OCI-LY1 (cell line): ENCODE measurements at regions not wholly inside any gene's neighbourhood (a gene's known extent, or its start where the extent isn't known, plus 50 kb on each side); places are given as distances from the start of the nearest gene placed in this dataset.

Experiments used
- H2AFZ ChIP-seq: fragments of 200-600 bp; sonication (generic), shearing (Covaris generic); 2 replicates; pipeline ENCODE4 v1.6.0; 2014; ENCODE audit warnings: antibody characterized with exemption, mild to moderate bottlenecking, low read length
- H3F3A ChIP-seq: fragments of 200-600 bp; sonication (generic), shearing (Covaris generic); 2 replicates; pipeline ENCODE4 v1.6.0; 2014; ENCODE audit warnings: mild to moderate bottlenecking, antibody characterized with exemption, low read length, moderate library complexity; ENCODE audit not compliant: insufficient read depth
- H3K27ac ChIP-seq: fragments of 200-600 bp; sonication (generic); 2 replicates; pipeline ENCODE4 v1.5.1; 2014; ENCODE audit warnings: low read length, mixed run types, mild to moderate bottlenecking, low read depth; ENCODE audit not compliant: poor library complexity, severe bottlenecking
- H3K27me3 ChIP-seq: fragments of 200-600 bp; sonication (generic); 2 replicates; pipeline ENCODE4 v1.6.0; 2014; ENCODE audit warnings: antibody characterized with exemption, mild to moderate bottlenecking, low read length, moderate library complexity; ENCODE audit not compliant: insufficient read depth
- H3K36me3 ChIP-seq: fragments of 200-600 bp; sonication (generic); 2 replicates; pipeline ENCODE4 v1.6.1; 2014; ENCODE audit warnings: mild to moderate bottlenecking, antibody characterized with exemption, low read length, moderate library complexity, mixed read lengths; ENCODE audit not compliant: insufficient read depth
- H3K4me1 ChIP-seq: fragments of 200-600 bp; sonication (generic); 2 replicates; pipeline ENCODE4 v1.5.1; 2014; ENCODE audit warnings: mild to moderate bottlenecking, low read length, moderate library complexity; ENCODE audit not compliant: insufficient read depth, severe bottlenecking
- H3K4me2 ChIP-seq: fragments of 200-600 bp; sonication (generic), shearing (Covaris generic); 2 replicates; pipeline ENCODE4 v1.6.1; 2014; ENCODE audit warnings: low read length
- H3K4me3 ChIP-seq: fragments of 200-600 bp; sonication (generic); 2 replicates; pipeline ENCODE4 v1.5.1; 2014; ENCODE audit warnings: low read length, low read depth, mild to moderate bottlenecking, mixed read lengths; ENCODE audit not compliant: poor library complexity, severe bottlenecking
- H3K79me2 ChIP-seq: fragments of 200-600 bp; shearing (Covaris generic); 2 replicates; pipeline ENCODE4 v1.6.1; 2016; ENCODE audit warnings: mixed run types, low read length, mixed read lengths; ENCODE audit not compliant: insufficient read depth
- H3K9ac ChIP-seq: fragments of 200-600 bp; sonication (generic), shearing (Covaris generic); 2 replicates; pipeline ENCODE4 v1.6.1; 2014; ENCODE audit warnings: mild to moderate bottlenecking, low read length, mixed read lengths
- H3K9me2 ChIP-seq: fragments of 200-600 bp; sonication (generic), shearing (Covaris generic); 2 replicates; pipeline ENCODE4 v1.6.1; 2014; ENCODE audit warnings: low read depth, mild to moderate bottlenecking, low read length, mixed read lengths
- H3K9me3 ChIP-seq: fragments of 200-600 bp; shearing (Covaris generic); 2 replicates; pipeline ENCODE4 v1.6.1; 2014; ENCODE audit warnings: low read length, mixed read lengths
- H4K20me1 ChIP-seq: fragments of 200-600 bp; sonication (generic), shearing (Covaris generic); 2 replicates; pipeline ENCODE4 v1.6.0; 2016; ENCODE audit warnings: mild to moderate bottlenecking, low read length; ENCODE audit not compliant: insufficient read depth
- CTCF ChIP-seq: fragments of 200-600 bp; sonication (generic), shearing (Covaris generic); IDR thresholded peaks from 2 replicates; pipeline ENCODE4 v1.5.1; 2017; ENCODE audit warnings: mild to moderate bottlenecking, antibody characterized with exemption, low read length, moderate library complexity, mixed read lengths
- EZH2 ChIP-seq: fragments of 200-600 bp; sonication (generic), shearing (Covaris generic); IDR thresholded peaks from 2 replicates; pipeline ENCODE4 v1.8.0; 2017; ENCODE audit warnings: borderline replicate concordance, mixed run types, mild to moderate bottlenecking, antibody characterized with exemption, low read length, moderate library complexity, mixed read lengths

- Histone ChIP-seq H3K4me1 (no peaks in the 10 kb centered on the region), H3K9ac (no peak overlapping the region), H3K9me2 (no peaks in the 10 kb centered on the region), H3K9me3 (no peaks in the 10 kb centered on the region), H3K4me3 (no peak overlapping the region), H3K4me2 (no peak overlapping the region), H3K27ac (no peak overlapping the region), H2AFZ (no peak overlapping the region), H3K36me3 (no peaks in the 10 kb centered on the region), H3F3A (no peaks in the 10 kb centered on the region), H4K20me1 (no peaks in the 10 kb centered on the region), H3K79me2 (no peaks in the 10 kb centered on the region), H3K27me3 (no peaks in the 10 kb centered on the region)
- TF ChIP-seq EZH2, result no peak
- no peak for TF ChIP-seq CTCF
These were observed 122.2 kb upstream of the ITGA1 start for GRCh38 chr5:52665559-52665958.

DNA sequence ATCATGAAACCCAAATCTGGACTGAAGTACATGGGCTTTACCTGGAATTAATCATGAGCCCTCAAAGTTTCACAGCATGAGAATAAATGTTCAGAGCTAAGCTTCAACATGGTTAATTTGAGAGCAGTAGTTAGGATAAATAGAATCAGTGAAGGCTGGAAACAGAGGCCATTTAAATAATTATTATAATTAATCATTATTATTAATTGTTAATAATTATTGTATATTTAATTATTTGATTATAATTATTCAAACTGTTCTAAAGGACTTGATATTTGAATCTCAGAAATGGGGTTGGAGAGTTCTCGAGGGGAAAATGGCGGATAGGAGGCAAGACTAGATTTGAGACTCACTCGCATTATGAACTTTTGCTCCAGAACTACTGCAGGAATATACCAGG lies 119.6 kb upstream of the ITGA1 start:
- no peaks in the 10 kb centered on the region for H3K9me2 ChIP-seq
- no peak overlapping the region for H3K9ac ChIP-seq
- no peak overlapping the region for H3K4me2 ChIP-seq
- no peaks in the 10 kb centered on the region for H4K20me1 ChIP-seq
- H3K27me3 ChIP-seq, result no peaks in the 10 kb centered on the region
- H3K27ac ChIP-seq, result no peak overlapping the region
- H3K79me2 ChIP-seq, result no peaks in the 10 kb centered on the region
- no peaks in the 10 kb centered on the region for H3K36me3 ChIP-seq
- no peaks in the 10 kb centered on the region for H3K9me3 ChIP-seq
- H2AFZ ChIP-seq, result no peak overlapping the region
- H3K4me3 ChIP-seq, result no peak overlapping the region
- TF ChIP-seq CTCF, result no peak
- TF ChIP-seq EZH2, result no peak
- no peaks in the 10 kb centered on the region for H3K4me1 ChIP-seq
- H3F3A ChIP-seq, result no peaks in the 10 kb centered on the region

DNA sequence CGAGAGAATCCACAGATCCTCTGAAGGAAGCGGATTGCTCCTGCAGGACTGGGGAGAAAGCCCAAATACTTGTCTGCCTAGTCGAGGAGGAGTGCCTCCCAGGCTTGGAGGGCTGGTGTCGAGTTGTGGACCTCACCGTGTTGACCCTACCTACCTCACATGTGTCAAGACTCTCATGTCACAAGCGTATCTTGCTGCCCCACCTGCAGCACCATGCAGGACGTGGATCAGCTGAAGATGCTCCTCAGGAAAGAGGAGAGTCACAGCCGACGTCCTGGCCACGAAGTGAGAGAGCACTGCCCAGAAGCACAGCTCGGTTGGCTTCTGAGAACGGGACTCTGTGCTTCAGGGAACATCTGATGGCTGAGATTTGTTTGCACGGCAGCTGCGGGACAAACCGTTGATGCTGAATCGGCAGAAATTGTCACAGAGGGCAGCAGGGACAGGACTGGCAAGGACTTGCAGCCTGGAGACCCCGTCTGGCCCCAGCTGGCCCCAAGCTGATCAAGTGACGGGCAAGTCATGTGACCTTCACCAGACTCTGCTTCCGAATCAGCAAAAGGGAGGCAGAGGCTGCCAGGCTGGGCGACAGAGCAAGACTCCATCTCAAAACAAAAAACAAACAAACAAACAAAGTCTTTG lies 119.1 kb upstream of the ITGA1 start:
- no peaks in the 10 kb centered on the region for H3F3A ChIP-seq
- H3K27ac ChIP-seq, result no peak overlapping the region
- no peaks in the 10 kb centered on the region for H3K9me2 ChIP-seq
- no peak overlapping the region for H2AFZ ChIP-seq
- H3K9ac ChIP-seq, result no peak overlapping the region
- TF ChIP-seq CTCF, result no peak
- TF ChIP-seq EZH2, result no peak
- H3K79me2 ChIP-seq, result no peaks in the 10 kb centered on the region
- H3K4me1 ChIP-seq, result no peaks in the 10 kb centered on the region
- no peaks in the 10 kb centered on the region for H3K36me3 ChIP-seq
- no peaks in the 10 kb centered on the region for H4K20me1 ChIP-seq
- H3K4me3 ChIP-seq, result no peak overlapping the region
- no peak overlapping the region for H3K4me2 ChIP-seq
- H3K9me3 ChIP-seq, result no peaks in the 10 kb centered on the region
- H3K27me3 ChIP-seq, result no peaks in the 10 kb centered on the region
